GM19035 (cell line): ENCODE measurements at regions not wholly inside any gene's neighbourhood (a gene's known extent, or its start where the extent isn't known, plus 50 kb on each side); places are given as distances from the start of the nearest gene placed in this dataset.
"Not testable (repeated sequence)": the region's sequence is repeated elsewhere in the genome, so short reads cannot be mapped to it uniquely, and the experiment has no call there.

ENCODE experiments used
- ATAC-seq: cut with Tn5 transposase; IDR thresholded peaks from one replicate; pipeline ENCODE4 v1.9.1; 2021; ENCODE audit not compliant: unreplicated experiment

GRCh38 chr16:16559179-16559740, 180.3 kb downstream of the NPIPA7 start:
- not testable (repeated sequence) for ATAC-seq

- ATAC-seq: not testable (repeated sequence)
Observed at GRCh38 chr16:16561532-16561931, 182.6 kb downstream of the NPIPA7 start.

- ATAC-seq: not testable (repeated sequence)
Observed at GRCh38 chr16:16563962-16564361, 185.0 kb downstream of the NPIPA7 start.

GRCh38 chr16:16565326-16565725, 186.4 kb downstream of the NPIPA7 start:
- not testable (repeated sequence) for ATAC-seq

DNA sequence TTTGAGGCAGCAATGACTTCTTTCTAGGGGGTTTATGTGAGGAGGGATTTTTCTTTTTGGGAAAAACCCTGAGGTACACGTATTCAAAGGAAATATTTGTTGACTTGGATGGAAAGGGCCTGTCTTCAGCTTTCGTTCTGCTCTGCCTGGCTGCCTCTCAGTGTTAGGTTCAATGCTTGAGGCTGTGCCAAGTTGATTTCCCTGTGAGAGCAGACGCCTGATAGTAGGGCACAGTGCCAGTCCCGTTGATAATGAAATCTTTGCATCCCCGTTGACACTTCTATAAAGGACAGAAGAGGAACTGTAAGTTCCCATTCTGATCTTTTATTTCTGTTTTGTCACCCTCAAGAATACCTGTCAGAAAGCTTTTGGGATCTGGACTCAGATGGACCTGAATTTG, 191.1 kb downstream of the NPIPA7 start:
- ATAC-seq: not testable (repeated sequence)

DNA sequence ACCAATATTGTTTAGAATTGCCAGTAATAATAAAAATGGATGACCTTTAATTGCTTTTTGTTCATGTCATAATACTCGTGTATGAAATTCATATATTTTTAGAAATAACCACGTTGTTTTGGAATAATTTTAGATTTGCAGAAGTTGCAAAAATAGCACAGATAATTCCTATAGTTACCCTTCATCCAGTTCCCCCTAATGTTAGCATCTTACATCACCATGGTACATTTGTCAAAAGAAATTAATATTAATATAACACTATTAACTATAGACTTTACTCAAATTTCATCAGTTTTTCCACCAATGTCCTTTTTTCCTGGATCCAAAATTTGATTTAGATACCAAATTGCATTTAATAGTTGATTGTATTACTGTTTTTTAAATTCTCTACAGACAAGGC, 191.9 kb downstream of the NPIPA7 start:
- not testable (repeated sequence) for ATAC-seq

GRCh38 chr16:16572130-16572774, 193.3 kb downstream of the NPIPA7 start:
- not testable (repeated sequence) for ATAC-seq

GRCh38 chr16:16577062-16577461, 198.1 kb downstream of the NPIPA7 start:
- not testable (repeated sequence) for ATAC-seq

DNA sequence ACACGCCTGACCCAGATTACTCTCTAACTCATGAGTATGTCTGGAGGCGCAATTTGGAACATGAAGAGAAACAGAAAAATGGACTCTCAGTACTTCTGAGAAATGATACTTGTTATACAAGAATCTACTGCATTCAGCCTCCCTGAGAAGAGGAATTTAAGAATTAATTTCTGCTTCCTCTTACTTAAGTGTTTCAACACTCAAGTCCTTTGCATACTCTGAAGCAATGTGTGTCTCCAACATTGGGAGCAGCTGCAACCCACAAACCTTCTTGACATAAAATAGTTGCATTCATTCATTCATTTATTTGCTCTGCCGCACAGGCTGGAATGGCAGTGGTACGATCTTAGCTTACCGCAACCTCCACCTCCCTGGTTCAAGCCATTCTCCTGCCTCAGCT, 199.8 kb downstream of the NPIPA7 start:
- ATAC-seq: no peak

- ATAC-seq: not testable (repeated sequence)
Observed at GRCh38 chr16:16582916-16583315, 204.0 kb downstream of the NPIPA7 start.

GRCh38 chr16:16586073-16586651, 207.2 kb downstream of the NPIPA7 start:
- not testable (repeated sequence) for ATAC-seq

DNA sequence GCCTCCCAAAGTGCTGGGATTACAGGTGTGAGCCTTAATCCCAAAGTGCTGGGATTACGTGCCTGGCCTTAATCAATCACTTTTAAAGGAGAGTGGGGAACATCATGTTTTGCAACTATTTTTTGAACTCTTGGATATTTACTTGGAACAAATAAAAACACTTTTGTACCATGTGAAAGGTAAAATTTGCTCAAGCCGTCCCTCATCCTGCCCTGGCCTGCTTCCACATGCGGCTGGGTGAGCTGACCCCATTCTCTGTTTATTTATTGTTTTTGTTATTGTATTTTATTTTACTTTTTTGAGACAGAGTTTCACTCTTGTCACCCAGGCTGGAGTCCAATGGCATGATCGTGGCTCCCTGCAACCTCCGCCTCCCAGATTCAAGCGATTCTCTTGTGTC, 208.0 kb downstream of the NPIPA7 start:
- ATAC-seq: not testable (repeated sequence)

DNA sequence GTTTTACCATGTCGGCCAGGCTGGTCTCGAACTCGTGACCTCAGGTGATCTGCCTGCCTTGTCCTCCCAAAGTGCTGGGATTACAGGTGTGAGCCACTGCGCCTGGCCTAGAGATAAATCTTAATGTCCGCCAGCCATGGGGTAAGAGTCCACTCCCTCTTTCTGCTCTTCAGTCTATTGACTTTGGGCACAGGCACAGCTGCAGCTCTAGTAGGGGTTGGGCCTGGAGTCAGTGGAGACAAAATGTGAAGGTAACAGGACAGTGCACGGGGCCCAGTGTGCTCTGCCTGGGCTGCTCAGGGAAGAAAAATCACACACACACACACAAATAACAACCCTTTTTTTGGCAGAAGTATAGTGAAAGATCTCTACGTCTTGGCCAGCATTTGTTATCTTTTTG, 209.5 kb downstream of the NPIPA7 start:
- ATAC-seq: not testable (repeated sequence)

- not testable (repeated sequence) for ATAC-seq
Observed at GRCh38 chr16:16590654-16591318, 211.8 kb downstream of the NPIPA7 start.

DNA sequence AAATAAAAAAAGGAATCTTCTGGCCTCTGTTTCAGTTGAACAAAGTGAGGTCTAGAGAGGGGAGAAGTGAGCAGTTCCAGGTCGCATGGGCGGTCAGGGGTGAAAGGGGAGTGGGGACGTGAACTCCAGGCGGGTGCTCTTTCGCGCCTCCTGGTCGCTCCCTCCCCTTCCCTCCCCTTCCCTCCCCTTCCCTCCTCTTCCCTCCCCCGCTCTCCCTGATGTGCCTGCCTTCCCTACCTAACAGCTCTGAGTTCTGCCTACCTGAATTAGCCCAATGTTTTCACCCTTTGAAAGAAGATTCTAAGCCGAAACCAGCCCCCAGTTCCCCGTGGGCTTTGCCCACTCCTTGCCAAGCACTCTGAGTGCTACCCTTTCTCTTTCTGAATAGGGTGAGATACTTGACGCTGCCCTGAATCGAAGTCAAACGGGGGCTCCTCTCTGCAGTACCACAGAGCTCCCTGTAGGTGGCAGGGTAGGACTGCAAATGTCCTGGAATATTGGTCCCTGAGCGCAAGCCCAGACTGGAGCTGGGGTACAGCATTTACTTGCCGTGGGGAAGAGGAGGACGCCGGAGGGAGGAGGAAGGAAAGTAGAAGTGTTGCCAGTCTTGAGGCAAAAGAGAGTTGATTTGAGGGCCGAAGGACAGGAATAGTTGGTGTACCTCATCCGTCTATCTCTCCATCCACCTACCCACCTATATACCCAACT, 214.4 kb downstream of the NPIPA7 start:
- not testable (repeated sequence) for ATAC-seq

GRCh38 chr16:16595029-16595718, 216.2 kb downstream of the NPIPA7 start:
- ATAC-seq: not testable (repeated sequence)

DNA sequence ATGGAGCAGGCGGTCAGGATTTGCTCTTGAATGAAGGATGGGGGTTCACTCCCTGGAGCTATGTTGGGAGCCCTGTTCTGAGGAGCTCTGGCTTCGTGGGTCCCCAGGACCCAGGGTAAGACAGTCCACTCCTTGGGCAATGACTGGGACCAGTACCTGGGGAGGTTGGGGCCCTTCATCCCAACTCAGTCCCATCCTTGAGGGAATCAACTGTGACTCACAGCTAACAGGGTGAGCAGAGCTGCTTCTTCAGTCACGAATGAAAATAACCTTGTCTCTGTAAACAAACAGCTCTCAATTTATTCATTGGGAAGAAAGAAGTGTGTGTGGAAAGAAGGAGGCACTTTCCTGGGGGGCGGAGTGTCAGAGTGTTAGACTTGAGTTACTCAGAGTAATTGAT, 222.3 kb downstream of the NPIPA7 start:
- ATAC-seq: not testable (repeated sequence)

DNA sequence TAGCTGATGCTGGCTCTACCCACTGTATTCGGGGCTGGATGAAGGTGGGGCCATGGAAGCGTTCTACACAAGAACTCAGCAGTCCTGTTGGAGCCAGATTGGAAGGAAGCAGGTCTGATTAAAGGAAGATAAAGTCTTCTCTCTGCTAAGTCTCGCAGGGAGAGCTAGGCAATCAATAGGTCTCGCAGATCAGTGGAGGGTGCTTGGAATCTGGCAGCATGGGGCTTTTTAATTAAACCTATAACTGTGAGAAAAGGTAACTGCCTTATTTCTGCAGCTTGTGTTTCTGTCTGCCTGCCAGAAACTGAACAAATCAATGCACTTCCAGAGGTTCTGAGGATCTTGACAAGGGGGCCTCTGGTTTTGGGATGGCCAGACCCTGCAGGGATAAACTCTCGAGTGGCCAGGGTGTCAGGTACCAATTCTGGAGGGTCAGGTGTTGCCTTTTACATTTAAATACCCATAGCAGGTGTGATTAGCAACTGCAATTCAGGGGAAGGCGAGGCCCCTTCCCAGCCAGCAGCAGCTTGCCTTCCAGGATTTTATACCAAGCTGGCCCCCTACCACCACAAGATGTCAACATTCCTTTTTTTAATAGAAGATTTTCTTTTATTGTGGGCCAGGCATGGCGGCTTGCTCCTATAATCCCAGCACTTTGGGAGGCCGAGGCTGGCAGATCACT, 228.6 kb downstream of the NPIPA7 start:
- ATAC-seq: not testable (repeated sequence)

GRCh38 chr16:16609627-16610026, 230.7 kb downstream of the NPIPA7 start:
- ATAC-seq: not testable (repeated sequence)

- ATAC-seq: not testable (repeated sequence)
Observed at GRCh38 chr16:16610389-16610967, 231.5 kb downstream of the NPIPA7 start.
